Stimulated activated naive CD8-positive, alpha-beta T cell treated with anti-CD3 and anti-CD28 coated beads, Interleukin-15, Interleukin-2, amounts not matched to agents 100 U/mL and 50 U/mL, for 24 hours (primary cell): ENCODE measurements at regions not wholly inside any gene's neighbourhood (a gene's known extent, or its start where the extent isn't known, plus 50 kb on each side); places are given as distances from the start of the nearest gene placed in this dataset.
"Not testable (repeated sequence)": the region's sequence is repeated elsewhere in the genome, so short reads cannot be mapped to it uniquely, and the experiment has no call there.

Experiments used
- ATAC-seq: fragments of 150-1000 bp; cut with Tn5 transposase; one replicate; pipeline ENCODE4 v1.10.0; 2021
- DNase-seq: peaks from one replicate; pipeline ENCODE4 v3.0.0; 2021

DNA sequence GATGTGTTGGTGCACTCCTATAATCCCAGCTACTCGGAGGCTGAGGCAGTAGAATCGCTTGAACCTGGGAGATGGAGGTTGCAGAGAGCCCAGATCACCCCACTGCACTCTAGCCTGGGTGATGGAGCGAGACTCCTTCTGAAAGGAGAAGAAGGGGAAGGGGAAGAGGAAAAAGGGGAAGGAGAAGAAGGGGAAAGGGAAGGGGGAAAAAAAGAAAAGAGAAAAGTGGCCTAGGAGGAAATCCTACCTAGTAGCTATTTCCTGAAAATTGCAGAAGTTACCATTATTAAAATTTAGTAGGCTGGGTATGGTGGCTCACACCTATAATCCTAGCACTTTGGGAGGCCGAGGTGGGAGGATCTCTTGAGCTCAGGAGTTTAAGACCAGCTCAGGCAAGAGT lies 67.4 kb downstream of the ARRDC3 start:
- no peak for ATAC-seq
- no peak for DNase-seq

DNA sequence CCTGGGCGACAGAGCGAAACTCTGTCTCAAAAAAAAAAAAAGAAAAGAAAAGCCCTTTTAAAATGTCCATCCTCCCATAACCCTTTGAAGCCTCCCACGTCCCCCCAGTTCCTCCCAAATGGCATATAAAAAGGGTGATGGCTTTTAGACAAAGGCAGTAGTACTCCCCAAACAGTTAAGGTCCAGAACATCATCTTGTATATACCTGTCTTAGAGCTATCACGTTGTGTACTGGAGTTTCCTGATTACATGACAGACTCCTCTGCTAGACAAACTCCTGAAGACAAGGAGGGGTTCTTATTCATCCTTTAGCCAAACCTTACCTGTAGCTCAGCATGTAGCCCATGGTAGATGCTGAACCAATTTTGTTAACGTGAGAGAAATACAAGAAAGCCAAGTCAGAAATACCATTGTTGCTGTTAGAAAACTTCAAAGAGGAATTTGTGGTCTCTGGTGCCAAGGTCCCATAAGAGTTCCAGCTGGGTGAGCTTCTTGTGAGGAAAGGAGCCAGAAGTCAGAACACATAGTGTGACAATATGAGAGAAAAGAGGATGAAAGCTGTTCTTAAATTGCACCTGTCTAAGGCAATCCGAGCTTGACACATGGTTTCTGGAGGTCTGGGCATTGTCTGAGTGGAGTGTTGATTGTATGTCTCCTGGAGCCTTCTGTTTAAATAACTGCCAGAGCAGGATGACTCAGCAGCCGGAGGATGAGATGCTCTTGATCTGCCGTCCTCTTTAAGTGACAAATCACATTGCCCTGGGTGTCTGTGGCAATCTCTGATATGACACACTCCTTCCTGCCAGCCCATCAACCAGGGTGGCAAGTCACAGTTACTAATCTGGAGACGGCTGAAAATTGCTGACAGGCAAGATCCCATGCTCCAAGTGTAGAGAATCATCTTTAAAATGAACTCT lies 69.1 kb downstream of the ARRDC3 start:
- DNase-seq, result peak; percentile 77
- peak; percentile 90 for ATAC-seq

DNA sequence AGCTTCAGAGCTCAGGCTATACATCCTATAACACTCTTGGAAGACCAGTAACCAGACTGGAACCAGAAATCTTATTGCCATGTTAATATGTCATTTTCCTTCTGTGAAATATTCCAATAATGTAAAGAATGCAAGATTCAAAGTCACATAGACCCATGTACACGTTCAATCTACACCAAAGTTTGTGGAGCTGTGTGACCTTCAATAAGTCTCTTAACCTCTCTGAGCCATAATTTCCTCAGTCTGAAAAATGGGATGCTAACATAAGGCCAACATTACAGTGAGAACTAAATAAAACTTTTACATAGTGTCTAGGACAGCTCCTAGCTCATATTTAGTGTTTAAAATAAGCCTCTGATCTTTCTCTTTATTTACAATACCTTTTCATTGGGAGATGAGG lies 70.4 kb downstream of the ARRDC3 start:
- DNase-seq, result no peak
- no peak for ATAC-seq

DNA sequence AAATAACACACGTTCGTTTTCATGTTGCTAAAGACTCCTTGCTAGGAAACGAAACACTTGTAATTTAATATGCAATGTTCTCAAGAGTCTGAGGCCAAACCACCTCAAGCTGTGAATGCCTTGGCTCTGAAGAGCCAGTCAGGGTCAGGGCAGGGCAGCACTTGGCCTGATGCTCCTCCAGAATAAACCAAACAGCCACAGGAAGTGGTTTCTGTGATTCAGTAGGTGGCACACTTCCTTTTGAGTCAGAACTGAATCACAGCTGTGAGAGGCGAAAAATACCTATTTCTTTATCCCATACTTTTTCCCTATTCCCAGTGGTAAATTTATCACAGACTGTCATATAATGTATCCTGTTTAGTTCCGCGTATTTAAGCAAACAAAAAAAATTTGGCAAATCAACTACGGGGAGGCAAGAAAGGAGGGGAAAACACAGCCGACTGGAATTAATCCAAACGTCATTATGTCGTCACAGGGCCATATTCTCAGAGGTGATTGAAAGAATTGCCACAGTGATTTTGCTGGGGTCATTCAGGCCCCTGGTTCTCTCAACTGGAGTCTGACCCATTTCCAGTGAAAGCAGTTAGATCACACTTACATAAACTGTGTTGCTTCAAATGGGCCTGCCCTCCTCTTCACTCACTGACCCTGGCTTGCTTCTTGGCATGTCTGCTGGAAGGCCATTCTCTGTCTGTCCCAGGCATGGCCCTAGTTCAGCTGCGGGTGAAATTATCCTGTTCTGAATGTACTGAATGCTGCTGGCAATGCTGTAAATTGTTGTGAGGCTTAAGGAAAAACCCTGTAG lies 71.2 kb downstream of the ARRDC3 start:
- DNase-seq (peak; percentile 64), ATAC-seq (peak; percentile 86)

DNA sequence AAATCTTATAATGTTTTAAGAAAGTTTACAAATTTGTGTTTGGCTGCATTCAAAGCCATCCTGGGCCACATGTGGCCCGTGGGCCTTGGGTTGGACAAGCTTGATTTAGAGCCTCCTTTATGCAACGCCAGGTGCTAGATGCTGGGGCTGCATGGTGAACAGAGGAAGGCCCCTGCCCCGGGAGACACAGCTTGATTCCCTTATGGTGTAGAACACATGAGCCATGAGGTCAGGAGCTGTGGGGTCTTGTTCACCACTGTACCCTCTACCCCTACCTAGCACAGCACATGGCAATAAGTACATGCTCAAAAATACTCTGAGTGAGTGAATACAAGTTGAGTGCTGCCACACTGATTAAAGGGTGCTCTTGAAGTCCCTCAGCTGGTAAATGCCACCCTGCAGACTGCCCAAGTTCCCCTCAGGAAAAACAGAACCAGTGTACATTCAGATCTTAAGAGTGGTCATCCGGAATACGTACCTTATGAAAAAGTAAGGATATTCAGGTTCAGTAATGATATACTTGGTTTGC lies 71.9 kb downstream of the ARRDC3 start:
- peak; percentile 22 for DNase-seq
- ATAC-seq, result no peak

DNA sequence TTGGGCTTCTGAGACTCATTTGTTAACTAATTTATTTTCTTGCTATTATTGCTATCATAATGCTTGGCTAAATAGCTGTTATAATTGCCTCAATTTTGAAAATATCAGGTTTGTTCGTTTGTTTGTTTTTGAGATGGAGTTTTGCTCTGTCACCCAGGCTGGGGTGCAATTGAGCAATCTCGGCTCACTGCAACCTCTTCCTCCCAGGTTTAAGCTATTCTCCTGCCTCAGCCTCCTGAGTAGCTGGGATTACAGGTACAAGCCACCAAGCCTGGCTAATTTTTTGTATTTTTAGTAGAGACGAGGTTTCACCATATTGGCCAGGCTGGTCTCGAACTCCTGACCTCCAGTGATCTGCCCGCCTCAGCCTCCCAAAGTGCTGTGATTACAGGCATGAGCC lies 75.0 kb downstream of the ARRDC3 start:
- ATAC-seq, DNase-seq: not testable (repeated sequence)

DNA sequence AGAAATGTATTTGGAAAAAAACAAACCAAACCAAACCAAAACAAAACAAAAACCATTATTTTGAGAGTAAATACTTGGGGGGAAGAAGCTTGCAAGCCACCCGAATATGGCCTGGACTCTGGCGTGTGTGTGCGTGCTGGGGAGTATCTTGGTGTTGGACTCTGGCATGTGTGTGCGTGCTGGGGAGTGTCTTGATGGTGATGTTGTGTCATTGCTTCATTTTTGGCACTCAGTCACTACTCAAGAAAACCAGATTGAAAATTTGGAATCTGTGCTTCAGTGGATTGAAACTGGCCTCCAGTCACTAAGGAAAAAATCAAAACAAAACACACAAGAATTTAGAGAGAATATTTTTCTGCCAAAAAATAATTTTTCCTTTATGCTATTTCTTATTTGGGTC lies 76.1 kb downstream of the ARRDC3 start:
- DNase-seq (no peak), ATAC-seq (no peak)

DNA sequence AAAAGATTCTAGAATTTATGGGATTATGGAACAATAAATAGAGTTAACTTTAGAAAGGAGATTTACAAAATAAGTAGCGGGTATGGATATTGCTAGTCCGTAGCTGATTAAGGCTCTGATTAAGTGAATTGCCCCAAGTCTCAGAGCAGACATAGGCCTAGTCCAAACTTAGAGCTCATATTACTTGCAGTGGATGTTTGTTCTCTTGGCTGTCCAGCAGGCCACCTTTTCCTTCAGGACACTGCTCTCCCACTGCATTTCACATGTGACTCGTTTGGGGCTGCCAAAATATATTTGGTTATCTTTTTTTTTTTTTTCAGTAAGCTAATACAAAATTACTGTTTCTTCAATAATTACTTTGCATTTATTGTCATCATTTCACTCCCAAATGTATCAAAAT lies 76.6 kb downstream of the ARRDC3 start:
- DNase-seq (no peak), ATAC-seq (no peak)

DNA sequence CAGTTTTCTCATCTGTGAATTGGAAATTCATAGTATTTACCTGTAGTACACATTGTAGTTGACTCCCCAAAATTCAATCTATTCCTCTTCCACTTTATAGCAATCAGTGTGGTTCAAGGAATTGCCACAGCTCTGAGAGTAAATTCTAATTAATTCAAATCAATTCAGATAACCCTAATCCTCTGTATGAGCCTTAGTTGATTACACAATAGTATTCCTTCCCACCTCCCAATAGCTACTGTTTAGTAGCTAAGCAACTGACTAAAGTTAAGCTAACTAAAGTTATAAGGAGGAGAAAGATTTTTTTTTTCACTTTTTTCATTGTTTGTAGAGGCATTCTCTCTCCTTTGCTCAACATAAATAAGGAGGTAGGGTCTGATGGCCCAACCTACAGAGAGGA lies 77.5 kb downstream of the ARRDC3 start:
- ATAC-seq (no peak), DNase-seq (no peak)

DNA sequence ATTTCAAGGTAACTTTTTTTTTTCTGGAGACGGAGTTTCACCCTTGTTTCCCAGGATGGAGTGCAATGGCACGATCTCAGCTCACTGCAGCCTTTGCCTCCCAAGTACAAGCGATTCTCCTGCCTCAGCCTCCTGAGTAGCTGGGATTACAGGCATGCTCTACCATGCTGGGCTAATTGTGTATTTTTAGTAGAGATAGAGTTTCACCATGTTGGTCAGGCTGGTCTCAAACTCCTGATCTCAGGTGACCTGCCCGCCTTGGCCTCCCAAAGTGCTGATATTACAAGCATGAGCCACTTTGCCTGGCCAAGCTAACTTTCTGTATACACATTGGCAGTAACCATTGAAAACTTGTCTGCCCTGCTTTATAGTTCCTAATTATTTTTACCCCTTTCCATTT lies 79.1 kb downstream of the ARRDC3 start:
- ATAC-seq, DNase-seq: not testable (repeated sequence)

DNA sequence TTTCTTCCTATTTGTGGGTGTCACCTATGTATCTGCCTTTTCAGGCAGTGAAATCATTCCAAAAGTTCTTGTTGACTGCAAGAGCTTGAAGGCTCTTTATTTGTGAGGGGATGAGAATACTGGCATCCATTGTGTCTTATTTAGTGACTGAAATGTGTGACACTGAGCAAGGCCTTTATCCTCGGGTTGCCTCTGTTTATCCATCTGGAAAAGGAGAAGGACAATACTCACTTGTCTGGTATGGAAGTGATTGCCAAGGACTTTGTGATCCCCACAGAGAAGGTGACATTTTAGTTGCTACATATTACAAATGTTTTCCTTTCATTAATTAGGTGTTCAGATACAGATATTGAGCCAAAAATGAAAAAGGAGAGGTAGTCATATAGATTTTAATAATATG lies 80.2 kb downstream of the ARRDC3 start:
- no peak for ATAC-seq
- no peak for DNase-seq

DNA sequence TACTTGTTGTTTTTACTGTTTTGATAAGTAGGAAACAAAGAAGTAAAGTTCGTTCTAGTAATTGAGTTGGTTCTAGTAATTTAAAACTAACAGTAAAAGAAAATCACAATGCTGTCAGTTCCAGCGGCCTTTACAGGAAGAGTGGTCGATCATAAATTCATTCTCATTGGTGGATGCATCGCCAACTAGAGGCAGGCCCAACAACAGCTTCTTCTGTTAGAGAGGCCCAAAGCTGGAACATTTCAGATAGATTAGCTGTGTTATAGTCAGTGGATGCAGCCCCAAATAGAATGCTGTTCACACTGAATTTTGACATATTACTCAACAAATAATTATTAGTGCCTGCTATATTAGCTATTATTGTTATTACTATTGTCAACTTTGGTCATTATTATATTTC lies 80.8 kb downstream of the ARRDC3 start:
- no peak for ATAC-seq
- no peak for DNase-seq

DNA sequence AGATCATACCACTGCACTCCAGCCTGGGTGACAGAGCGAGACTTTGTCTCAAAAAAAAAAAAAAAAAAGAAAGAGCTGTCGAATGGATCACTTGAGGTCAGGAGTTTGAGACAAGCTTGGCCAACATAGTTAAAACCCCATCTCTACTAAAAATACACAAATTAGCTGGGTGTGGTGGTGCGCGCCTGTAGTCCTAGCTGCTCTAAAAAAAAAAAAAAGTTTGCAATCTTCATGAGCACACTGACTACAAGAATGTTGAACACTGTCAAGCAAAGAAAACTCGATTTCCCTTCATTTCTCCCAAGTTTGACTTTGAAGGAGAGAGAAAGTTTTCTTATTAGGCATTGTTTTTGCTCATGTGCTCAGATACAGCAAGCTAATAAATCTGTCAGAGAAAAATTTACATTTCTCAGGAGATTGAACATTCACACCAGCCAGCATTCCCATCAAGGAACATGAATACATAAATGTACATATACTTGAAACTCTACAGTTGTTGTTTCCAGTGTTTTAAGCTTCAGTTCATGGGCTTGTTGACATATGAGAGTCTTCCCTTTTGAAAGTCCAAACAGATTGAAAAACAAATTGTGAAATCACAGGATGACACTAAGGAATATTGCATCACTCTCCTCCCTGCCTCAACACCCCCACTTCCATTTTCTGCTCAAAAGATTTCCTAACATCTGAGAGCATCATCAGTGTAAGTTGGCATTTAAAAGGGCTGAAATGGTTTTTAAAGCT lies 81.8 kb downstream of the ARRDC3 start:
- DNase-seq, result no peak
- ATAC-seq, result no peak

DNA sequence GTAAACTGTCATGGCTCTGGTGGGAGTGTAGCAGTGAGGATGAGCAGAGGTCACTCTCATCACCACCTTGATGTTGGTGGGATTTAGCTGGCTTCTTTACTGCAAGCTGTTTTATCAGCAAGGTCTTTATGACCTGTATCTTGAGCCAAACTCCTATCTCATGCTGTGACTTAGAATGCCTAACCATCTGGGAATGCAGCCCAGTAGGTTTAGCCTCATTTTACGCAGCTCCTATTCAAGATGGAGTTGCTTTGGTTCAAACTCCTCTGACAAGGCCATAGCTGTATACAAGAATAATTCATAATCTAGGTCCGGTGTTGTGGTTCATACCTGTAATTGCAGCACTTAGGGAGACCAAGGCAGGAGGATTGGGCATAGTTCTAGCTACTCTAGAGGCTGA lies 85.1 kb downstream of the ARRDC3 start:
- ATAC-seq, result no peak
- no peak for DNase-seq

DNA sequence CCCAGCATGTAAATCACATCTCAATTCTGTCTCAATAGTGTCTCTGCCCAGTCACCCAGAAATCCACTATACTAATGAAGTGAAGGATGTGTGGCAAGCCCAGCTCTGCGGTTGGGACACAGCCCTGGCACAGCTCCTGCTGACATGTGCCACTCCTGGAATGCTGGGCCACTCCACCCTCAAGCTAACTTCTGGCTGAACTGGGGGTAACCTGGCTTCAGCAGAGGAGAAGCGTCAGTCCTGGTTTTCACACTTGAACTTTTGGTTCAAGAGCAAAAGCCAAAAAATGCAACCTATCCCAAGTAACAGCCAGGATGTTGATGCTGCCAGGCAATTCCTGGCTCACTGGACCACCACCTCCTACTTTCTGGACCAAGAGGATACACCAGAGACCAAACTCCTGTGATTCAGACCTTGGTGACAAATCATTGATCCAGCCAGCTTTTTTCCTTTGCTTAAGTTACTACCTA lies 86.4 kb downstream of the ARRDC3 start:
- DNase-seq, result no peak
- ATAC-seq, result no peak

DNA sequence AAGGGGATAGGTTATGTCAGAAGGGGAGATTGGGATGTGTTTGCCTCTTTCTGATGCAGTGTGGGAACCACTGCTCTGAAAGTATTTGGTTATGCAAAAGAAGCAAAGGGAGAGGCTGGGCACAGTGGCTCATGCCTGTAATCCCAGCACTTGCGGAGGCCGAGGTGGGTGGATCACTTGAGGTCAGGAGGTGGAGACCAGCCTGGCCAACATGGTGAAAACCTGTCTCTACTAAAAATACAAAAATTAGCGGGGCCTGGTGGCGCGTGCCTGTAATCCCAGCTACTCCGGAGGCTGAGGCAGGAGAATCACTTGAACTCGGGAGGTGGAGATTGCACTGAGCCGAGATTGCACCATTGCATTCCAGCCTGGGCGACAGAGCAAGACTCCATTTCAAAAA lies 87.0 kb downstream of the ARRDC3 start:
- DNase-seq, ATAC-seq: not testable (repeated sequence)

DNA sequence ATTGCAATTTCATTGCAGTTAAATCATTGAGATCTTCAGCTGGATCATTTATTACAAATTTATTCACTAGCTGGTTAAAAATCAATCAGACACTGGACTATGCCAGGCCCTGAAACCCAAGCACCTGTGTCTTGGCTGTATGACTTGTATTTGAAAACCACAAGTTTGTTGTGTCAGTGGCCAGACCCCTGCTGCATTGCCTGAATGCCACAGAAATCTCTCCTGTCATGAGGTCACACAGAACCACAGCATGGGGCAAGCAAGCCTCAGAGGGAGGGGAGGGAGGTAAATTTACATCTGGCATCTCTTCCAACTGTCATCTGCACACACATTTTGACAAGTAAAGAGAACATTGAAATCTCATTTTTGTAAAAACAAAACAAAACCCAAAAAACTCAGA lies 90.0 kb downstream of the ARRDC3 start:
- peak; percentile 75 for ATAC-seq
- DNase-seq, result peak; percentile 27

DNA sequence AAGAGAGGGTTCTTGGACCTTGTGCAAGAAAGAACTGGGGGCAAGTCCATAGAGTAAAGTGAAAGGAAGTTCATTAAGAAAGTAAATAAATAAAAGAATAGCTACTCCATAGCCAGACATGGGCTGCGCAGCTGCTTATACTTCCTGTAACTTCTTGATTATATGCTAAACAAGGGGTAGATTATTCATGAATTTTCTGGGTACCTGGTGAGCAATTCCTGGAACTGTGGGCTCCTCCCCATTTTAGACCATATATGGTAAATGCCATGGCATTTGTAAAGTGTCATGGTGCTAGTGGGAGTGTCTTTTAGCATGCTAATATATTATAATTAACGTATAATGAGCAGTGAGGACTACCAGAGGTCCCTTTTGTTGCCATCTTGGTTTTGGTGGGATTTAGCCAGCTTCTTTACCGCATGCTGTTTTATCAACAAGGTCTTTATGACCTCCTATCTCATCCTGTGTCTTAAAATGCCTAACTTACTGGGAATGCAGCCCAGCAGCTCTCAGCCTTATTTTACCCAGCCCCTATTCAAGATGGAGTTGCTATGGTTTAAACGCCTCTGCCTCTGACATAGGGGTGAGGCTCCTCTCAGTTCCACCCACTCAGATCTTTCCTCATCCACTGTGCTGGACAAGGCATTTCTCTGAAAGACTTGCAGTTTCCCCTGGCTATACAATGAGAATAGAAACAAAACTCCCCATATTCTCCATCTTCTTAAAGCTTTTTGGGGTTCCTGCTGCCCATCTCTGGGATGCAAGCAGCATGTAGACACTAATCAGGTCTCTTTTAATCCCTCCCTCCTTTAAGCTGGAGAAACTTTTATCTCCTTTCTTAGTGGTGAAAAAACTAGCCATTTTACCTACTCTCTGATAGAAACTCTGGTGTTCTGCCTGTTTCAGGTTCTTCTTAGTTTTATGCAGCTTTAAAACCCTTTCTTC lies 91.2 kb downstream of the ARRDC3 start:
- ATAC-seq (peak; percentile 51), DNase-seq (no peak)

DNA sequence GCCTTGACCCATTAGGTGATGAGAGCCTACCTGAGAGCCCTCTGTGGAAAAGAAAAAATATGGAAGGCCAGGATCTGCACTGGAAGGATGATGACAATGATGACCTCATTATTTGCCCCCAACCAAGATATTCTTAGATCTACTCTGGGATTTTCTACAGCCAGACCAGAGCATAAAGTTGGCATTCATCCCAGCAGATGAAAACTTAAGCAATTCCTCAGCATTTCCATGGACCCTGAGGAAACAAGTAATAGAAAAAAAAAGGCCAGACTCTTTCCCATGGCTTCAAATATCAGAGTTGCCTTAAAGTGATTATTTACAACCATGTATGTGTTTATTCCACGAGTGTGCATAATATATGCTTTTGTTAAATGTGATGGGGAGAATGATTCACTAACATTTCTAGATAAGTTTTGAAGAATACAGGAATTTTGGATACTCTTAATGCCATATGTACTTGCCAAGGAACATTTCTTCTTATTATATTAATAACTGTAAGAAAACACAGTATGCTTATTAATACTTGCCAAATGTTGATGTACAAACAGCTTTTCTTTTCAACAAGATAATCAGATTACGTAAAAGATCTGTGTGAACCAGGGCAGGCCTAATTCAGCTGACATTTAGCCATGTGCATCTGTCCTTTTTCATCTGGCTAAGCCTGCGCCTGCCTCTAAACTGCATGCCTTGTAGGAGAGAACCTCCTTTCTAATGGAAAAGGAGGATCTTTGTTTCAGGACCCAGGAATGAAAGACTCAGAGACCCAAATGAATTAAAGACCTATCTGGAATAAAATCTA lies 94.8 kb downstream of the ARRDC3 start:
- DNase-seq (no peak), ATAC-seq (no peak)

DNA sequence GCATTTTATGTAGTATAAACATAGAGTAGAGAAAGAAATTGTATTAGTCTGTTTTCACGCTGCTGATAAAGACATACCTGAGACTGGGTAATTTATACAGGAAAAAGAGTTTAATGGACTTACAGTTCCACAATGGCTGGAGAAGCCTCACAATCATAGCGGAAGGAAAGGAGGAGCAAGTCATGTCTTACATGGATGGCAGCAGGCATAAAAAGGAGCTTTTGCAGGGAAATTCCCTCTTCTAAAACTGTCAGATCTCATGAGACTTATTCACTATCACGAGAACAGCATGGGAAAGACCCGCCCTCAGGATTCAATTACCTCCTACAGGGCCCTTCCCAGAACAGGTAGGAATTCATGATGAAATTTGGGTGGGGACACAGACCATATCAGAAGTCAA lies 98.1 kb downstream of the ARRDC3 start:
- not testable (repeated sequence) for ATAC-seq, DNase-seq
